GM12878 (cell line): ENCODE measurements at regions not wholly inside any gene's neighbourhood (a gene's known extent, or its start where the extent isn't known, plus 50 kb on each side); places are given as distances from the start of the nearest gene placed in this dataset.
"Not testable (repeated sequence)": the region's sequence is repeated elsewhere in the genome, so short reads cannot be mapped to it uniquely, and the experiment has no call there.

ENCODE experiments used
- BCL11A ChIP-seq: IDR thresholded peaks from 2 replicates; pipeline ENCODE4 v1.6.1; 2011; ENCODE audit warnings: low read depth, low read length
- GATAD2B ChIP-seq: fragments of 450-650 bp; conservative IDR thresholded peaks from 2 replicates; pipeline ENCODE4 v1.6.1; 2017; ENCODE audit warnings: low read depth, mild to moderate bottlenecking, moderate library complexity
- HCFC1 ChIP-seq: fragments of 150-350 bp; IDR thresholded peaks from 2 replicates; pipeline ENCODE4 v1.6.1; 2014; ENCODE audit warnings: low read length
- MTA2 ChIP-seq: fragments of 450-650 bp; IDR thresholded peaks from 2 replicates; pipeline ENCODE4 v1.6.1; 2016; ENCODE audit warnings: low read depth, mild to moderate bottlenecking, moderate library complexity
- TCF12 ChIP-seq: IDR thresholded peaks from 2 replicates; pipeline ENCODE4 v1.6.1; 2011; ENCODE audit warnings: low read depth, mild to moderate bottlenecking, low read length
- ZNF274 ChIP-seq: IDR thresholded peaks from one replicate; pipeline ENCODE4 v1.8.0; 2011; ENCODE audit not compliant: insufficient read length, insufficient read depth
- TF ChIP-seq, protein P1 (sequence below): fragments of 450-650 bp; formaldehyde crosslinking; IDR thresholded peaks from 2 replicates; pipeline ENCODE4 v1.4.0; 2020; ENCODE audit warnings: mild to moderate bottlenecking, moderate library complexity
- TF ChIP-seq, protein P2 (sequence below), 3 experiments: IDR thresholded peaks in 2 of 3; conservative IDR thresholded peaks in 1 of 3; 2 replicates each; pipeline ENCODE4 v1.5.1; 2011; ENCODE audit warnings: low read depth in 3 of 3, low read length in 3 of 3, mild to moderate bottlenecking in 3 of 3, control low read depth in 2 of 3, moderate library complexity in 2 of 3, inconsistent platforms in 1 of 3, mixed read lengths in 1 of 3; ENCODE audit not compliant: control insufficient read depth in 2 of 3, insufficient read depth in 1 of 3; ENCODE audit errors: extremely low read depth in 1 of 3

DNA sequence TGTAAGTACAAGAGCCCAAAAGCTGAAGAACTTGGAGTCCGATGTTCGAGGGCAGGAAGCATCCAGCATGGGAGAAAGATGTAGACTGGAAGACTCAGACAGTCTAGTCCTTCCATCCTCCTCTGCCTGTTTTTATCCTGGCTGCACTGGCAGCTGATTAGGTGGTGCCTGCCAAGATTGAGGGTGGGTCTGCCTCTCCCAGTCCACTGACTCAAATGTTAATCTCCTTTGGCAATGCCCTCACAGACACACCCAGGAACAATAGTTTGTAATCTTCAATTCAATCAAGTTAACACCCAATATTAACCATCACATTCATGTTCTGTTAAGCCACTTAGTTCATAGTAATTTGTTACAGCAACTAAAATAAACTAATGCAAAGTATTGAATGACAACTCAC lies 904.4 kb upstream of the HS3ST1 start:
- not testable (repeated sequence) for TF ChIP-seq HCFC1, BCL11A, TCF12, ZNF274, GATAD2B, MTA2
- TF ChIP-seq, protein P1, sequence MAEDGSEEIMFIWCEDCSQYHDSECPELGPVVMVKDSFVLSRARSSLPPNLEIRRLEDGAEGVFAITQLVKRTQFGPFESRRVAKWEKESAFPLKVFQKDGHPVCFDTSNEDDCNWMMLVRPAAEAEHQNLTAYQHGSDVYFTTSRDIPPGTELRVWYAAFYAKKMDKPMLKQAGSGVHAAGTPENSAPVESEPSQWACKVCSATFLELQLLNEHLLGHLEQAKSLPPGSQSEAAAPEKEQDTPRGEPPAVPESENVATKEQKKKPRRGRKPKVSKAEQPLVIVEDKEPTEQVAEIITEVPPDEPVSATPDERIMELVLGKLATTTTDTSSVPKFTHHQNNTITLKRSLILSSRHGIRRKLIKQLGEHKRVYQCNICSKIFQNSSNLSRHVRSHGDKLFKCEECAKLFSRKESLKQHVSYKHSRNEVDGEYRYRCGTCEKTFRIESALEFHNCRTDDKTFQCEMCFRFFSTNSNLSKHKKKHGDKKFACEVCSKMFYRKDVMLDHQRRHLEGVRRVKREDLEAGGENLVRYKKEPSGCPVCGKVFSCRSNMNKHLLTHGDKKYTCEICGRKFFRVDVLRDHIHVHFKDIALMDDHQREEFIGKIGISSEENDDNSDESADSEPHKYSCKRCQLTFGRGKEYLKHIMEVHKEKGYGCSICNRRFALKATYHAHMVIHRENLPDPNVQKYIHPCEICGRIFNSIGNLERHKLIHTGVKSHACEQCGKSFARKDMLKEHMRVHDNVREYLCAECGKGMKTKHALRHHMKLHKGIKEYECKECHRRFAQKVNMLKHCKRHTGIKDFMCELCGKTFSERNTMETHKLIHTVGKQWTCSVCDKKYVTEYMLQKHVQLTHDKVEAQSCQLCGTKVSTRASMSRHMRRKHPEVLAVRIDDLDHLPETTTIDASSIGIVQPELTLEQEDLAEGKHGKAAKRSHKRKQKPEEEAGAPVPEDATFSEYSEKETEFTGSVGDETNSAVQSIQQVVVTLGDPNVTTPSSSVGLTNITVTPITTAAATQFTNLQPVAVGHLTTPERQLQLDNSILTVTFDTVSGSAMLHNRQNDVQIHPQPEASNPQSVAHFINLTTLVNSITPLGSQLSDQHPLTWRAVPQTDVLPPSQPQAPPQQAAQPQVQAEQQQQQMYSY (CRISPR knock-in tag) = not testable (repeated sequence)
- TF ChIP-seq, protein P2, sequence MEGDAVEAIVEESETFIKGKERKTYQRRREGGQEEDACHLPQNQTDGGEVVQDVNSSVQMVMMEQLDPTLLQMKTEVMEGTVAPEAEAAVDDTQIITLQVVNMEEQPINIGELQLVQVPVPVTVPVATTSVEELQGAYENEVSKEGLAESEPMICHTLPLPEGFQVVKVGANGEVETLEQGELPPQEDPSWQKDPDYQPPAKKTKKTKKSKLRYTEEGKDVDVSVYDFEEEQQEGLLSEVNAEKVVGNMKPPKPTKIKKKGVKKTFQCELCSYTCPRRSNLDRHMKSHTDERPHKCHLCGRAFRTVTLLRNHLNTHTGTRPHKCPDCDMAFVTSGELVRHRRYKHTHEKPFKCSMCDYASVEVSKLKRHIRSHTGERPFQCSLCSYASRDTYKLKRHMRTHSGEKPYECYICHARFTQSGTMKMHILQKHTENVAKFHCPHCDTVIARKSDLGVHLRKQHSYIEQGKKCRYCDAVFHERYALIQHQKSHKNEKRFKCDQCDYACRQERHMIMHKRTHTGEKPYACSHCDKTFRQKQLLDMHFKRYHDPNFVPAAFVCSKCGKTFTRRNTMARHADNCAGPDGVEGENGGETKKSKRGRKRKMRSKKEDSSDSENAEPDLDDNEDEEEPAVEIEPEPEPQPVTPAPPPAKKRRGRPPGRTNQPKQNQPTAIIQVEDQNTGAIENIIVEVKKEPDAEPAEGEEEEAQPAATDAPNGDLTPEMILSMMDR (IDR thresholded peaks at IDR 0.05 in 2 of 3, conservative IDR thresholded peaks at IDR 0.05 in 1 of 3; ENCODE audit: control insufficient read depth in 2 of 3, extremely low read depth in 1 of 3, insufficient read depth in 1 of 3, low read depth in 3 of 3, low read length in 3 of 3) = not testable (repeated sequence)
